ENCODE measurements at regions not wholly inside any gene's neighbourhood (a gene's known extent, or its start where the extent isn't known, plus 50 kb on each side); places are given as distances from the start of the nearest gene placed in this dataset.

GRCh38 chr6:22015216-22015615 is 281.6 kb downstream of the PRL start:
- no peak for DNase-seq (ENCODE audit: low read depth in 3 of 3, low spot score in 2 of 3)

- no peak for DNase-seq (ENCODE audit: low read depth in 3 of 3, low spot score in 2 of 3)
Observed at GRCh38 chr6:22015944-22016343, 280.9 kb downstream of the PRL start.

- no peak for DNase-seq (ENCODE audit: low read depth in 3 of 3, low spot score in 2 of 3)
Observed at GRCh38 chr6:22017272-22017671, 279.6 kb downstream of the PRL start.

DNA sequence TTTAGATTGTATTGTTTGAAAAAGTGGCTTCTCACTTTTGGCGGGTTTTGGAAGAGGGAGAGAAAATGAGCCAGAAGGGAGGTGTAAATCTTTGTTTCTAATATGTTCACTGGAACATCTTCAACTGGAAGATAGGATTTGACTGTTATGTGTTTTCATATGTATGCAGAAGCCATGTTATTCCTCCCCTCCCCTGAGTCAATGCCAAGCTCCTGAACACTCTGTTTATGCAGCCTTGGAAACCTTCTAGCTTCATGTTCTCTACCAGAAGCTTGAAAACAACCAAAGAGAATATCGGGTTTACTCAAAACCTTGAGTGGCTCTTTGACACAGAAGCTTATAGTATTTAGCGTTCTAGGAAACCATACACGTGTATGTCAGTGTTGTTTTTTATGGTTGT is 279.1 kb downstream of the PRL start:
- DNase-seq (ENCODE audit: low read depth in 3 of 3, low spot score in 2 of 3): no peak

- no peak for DNase-seq (ENCODE audit: low read depth in 3 of 3, low spot score in 2 of 3)
Observed at GRCh38 chr6:22019857-22020256, 277.0 kb downstream of the PRL start.

- DNase-seq (ENCODE audit: low read depth in 3 of 3, low spot score in 2 of 3): no peak
Observed at GRCh38 chr6:22020299-22021003, 276.4 kb downstream of the PRL start.

GRCh38 chr6:22021966-22022365 is 274.9 kb downstream of the PRL start:
- no peak for DNase-seq (ENCODE audit: low read depth in 3 of 3, low spot score in 2 of 3)

- no peak for DNase-seq (ENCODE audit: low read depth in 3 of 3, low spot score in 2 of 3)
Observed at GRCh38 chr6:22023937-22024336, 272.9 kb downstream of the PRL start.

DNA sequence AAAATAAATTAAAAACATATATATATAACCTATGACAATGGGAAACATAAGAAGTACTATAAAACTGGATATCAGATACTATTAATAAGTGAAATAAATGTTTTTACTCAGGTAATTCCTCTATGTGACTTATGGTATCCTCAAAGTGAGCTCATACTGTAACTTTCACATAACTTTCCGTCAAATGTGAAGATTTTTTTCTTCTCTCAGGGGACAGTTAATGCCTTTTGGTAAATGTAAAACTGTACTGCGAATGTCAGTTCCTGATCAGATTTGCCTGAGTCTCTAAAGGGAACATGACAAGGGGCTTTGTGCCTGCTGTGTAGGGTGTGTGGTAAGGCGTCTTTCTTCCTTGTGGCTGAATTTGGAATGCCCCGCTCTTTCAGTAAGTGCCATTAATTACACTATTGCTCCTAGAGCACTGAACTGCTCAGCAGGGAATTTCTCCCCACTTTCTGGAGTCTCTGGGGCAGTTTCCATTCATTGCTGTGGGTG is 271.8 kb downstream of the PRL start:
- no peak for DNase-seq (ENCODE audit: low read depth in 3 of 3, low spot score in 2 of 3)

GRCh38 chr6:22025468-22026163 is 271.2 kb downstream of the PRL start:
- DNase-seq (ENCODE audit: low read depth in 3 of 3, low spot score in 2 of 3): no peak

GRCh38 chr6:22026164-22026678 is 270.6 kb downstream of the PRL start:
- DNase-seq (ENCODE audit: low read depth in 3 of 3, low spot score in 2 of 3): no peak

DNA sequence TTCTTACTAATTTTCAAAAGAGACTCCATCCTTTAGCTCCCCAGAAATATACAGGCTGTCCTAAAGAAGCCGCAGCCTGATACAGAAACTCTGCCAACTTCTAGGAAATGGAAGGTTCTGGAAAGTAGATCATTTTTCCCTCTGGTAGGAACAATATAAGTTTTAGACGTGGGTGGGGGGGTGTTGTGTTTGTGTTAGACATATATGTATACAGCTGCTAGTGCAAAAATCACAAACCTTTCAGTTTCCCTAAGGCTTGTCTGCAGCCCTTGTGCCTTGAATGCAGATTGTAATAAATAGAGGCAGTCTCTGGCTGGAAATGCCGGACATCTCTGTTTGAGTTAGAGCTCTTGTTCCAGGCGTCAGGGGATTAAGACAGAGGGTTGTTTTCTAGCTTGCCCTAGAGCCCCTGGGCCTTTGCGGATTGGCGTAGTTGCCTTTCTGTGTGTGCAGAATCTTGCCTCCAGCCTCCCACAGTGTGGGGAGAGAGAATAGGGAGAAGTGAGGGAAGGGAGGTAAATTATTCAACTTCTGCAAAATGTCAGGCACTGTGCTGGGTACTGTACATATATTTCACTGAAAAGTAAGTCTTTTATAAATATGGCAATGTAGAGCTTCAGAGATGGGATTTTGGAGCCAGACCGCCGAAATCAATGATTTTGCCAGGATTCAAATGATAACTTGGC is 269.7 kb downstream of the PRL start:
- no peak for DNase-seq (ENCODE audit: low read depth in 3 of 3, low spot score in 2 of 3)

DNA sequence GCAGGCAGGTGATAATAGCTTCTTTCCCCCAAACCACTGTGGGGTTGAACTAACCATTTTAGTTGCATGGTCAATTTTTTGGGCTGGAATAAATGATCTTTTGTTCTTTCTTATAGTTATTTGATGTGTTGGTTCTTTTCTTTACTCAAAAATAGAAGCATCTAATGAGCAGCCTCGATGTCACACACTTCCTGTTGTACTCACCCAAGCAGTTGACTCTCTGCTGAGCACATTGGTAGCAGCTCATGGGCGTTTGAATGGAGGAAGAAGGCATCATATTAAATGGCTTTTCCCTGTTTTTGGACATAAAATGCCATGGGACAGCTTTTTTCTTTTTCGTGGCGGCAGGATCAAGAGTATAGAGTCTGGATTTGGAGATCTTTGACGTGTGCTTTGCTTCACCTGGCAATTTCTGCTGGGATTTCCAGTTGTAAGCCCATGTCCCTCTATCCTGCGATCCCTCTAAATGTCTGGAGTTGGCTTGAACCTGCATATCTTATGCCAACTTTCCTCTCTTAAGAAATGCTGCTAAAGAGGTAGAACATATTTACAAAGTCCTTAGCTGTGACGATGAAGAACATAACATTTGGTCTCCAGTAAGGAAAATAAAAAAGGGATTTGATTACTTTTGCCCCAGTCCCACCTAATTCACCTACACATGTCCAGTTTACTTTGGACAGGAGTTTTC is 268.3 kb downstream of the PRL start:
- no peak for DNase-seq (ENCODE audit: low read depth in 3 of 3, low spot score in 2 of 3)

GRCh38 chr6:22029171-22029570 is 267.7 kb downstream of the PRL start:
- DNase-seq (ENCODE audit: low read depth in 3 of 3, low spot score in 2 of 3): no peak

- no peak for DNase-seq (ENCODE audit: low read depth in 3 of 3, low spot score in 2 of 3)
Observed at GRCh38 chr6:22030730-22031619, 265.9 kb downstream of the PRL start.

DNA sequence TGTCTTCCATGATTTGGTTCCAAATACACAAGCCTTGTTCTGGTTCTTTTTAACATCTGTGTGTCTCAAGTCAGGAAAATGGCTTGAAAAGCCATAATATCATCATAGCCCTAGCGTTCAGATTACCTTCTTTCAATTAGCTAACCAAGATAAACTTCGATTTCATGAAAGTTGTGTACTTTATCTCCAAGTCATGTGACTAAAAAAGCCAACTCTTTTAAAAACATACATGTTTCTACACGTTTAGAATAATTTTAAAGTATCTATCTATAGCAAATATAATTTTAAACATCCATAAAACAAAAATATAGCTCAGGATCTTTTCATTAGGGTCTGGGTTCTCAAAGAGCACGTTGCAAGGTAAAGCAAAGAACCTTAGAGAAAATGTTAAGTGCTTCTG is 261.1 kb downstream of the PRL start:
- no peak for DNase-seq (ENCODE audit: low read depth in 3 of 3, low spot score in 2 of 3)

DNA sequence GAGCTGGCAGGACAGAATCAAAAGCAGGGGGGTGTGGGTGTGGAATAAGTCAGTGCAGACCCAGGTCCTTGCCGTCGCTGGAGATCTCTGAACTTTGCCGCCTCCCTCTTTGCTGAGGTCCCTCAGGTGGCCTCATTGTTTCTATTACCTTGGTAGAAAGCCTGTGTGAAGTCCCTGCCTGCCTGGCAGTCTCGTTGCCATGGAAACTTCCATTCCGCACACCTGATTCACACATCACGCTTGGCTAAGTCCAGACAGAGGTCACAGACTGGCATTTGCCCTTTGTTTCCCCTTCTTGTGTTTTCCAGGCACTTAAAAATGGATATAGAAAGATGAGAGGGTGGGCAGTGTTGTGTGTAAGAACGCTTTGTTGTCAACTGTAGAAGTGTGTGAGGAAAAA is 260.6 kb downstream of the PRL start:
- DNase-seq (ENCODE audit: low read depth in 3 of 3, low spot score in 2 of 3): peak; percentile 62 to 84 (median 80)

DNA sequence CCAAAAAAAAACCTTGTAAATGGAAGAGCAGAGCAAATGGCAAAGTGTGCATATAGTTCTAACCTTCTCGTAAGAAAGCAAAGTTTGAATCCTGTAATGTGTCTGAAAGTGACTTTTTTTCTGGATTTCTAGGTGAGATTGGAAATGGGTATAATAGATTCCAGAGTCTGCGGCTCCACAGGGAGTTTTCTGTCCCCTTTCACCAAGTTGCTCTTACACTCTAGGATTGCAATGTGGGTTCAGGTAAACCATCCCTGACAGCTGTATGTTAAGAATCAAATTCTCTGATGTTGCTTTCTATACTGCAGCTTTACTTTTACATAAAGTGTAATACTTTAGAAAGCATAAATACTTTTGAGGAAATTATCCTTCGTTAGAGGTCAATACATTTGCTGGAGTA is 260.1 kb downstream of the PRL start:
- DNase-seq (ENCODE audit: low read depth in 3 of 3, low spot score in 2 of 3): peak in 1 of 3 donors; percentile 45

DNA sequence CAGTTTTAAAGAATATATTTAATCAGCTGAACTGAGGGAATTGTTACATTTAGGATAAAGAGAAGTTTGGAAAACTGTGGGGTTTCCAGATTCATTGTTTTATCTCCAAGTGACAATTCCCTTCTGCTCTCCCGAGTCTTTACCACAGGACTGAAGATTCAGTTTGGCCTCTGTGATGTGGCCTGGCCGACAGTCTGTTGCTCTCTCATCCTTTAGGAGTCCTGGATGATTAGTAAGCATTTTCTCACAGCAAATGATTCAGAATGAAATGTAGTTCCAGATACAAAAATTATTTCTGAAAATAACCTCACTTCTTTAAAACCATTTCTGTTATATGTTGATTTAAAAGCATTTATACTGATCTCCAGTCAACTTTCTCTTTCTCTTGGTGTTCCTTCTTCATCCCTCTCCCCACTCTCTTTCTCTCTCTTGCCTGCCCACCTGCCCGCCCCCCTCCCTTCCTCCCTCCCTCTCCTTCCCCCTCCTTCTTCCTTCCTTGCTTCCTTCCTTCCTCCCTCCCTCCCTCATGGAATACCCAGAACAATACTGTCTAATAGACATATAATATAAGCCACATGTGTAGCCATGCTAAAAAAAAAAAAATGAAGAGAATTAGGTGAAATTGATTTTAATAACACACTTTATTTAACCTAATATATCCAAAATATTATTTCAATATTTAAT is 254.9 kb downstream of the PRL start:
- no peak for DNase-seq (ENCODE audit: low read depth in 3 of 3, low spot score in 2 of 3)

Measured in right renal cortex interstitium (tissue), 3 donors.